ENCODE measurements at regions not wholly inside any gene's neighbourhood (a gene's known extent, or its start where the extent isn't known, plus 50 kb on each side); places are given as distances from the start of the nearest gene placed in this dataset.

- Mint-ChIP-seq H3K4me3 (ENCODE audit: unreplicated experiment) (no peak overlapping the region), H3K27me3 (ENCODE audit: insufficient read depth, unreplicated experiment) (no peaks in the 10 kb centered on the region), H3K27ac (ENCODE audit: unreplicated experiment) (no peak overlapping the region), H3K36me3 (ENCODE audit: insufficient read depth, unreplicated experiment) (no peaks in the 10 kb centered on the region), H3K4me1 (ENCODE audit: low read depth, unreplicated experiment) (no peaks in the 10 kb centered on the region), H3K9me3 (ENCODE audit: unreplicated experiment) (peaks cover 21% of the 10 kb centered on the region)
- Histone ChIP-seq H3K4me3 (ENCODE audit: low read depth, low read length) (no peak overlapping the region), H3K36me3 (ENCODE audit: control insufficient read depth, insufficient read depth, low read length) (no peaks in the 10 kb centered on the region), H3K27me3 (replicated peaks; ENCODE audit: control insufficient read depth, insufficient read depth, low read length) (no peaks in the 10 kb centered on the region), H3K4me1 (no peaks in the 10 kb centered on the region), H3K9me3 (no peaks in the 10 kb centered on the region)
- POLR2A ChIA-PET: no interaction called here
- DNase-seq: no peak
- no TSS peak for BruUV-seq (replicated peaks)
- no peak for TF ChIP-seq CTCF (IDR thresholded peaks at IDR 0.05; ENCODE audit: insufficient read depth in 1 of 2, low read depth in 1 of 2, low read length in 1 of 2, severe bottlenecking in 1 of 2, unreplicated experiment in 1 of 2)
- intact Hi-C loops (cut with micrococcal nuclease; ENCODE audit: unreplicated experiment): no loop called here
- CTCF ChIA-PET: no interaction called here
Observed at GRCh38 chr6:141501616-141502015, 631.1 kb upstream of the GJE1 start.

GRCh38 chr6:141498977-141499376 is 633.7 kb upstream of the GJE1 start:
- Histone ChIP-seq H3K4me3 (ENCODE audit: low read depth, low read length) (no peak overlapping the region), H3K36me3 (ENCODE audit: control insufficient read depth, insufficient read depth, low read length) (no peaks in the 10 kb centered on the region), H3K9me3 (no peaks in the 10 kb centered on the region), H3K4me1 (no peaks in the 10 kb centered on the region), H3K27me3 (replicated peaks; ENCODE audit: control insufficient read depth, insufficient read depth, low read length) (no peaks in the 10 kb centered on the region)
- no TSS peak for BruUV-seq (replicated peaks)
- DNase-seq: no peak
- H3K27me3 Mint-ChIP-seq (ENCODE audit: insufficient read depth, unreplicated experiment): no peaks in the 10 kb centered on the region
- H3K4me3 Mint-ChIP-seq (ENCODE audit: unreplicated experiment): no peak overlapping the region
- H3K27ac Mint-ChIP-seq (ENCODE audit: unreplicated experiment): no peak overlapping the region
- peaks cover 2% of the 10 kb centered on the region for H3K9me3 Mint-ChIP-seq (ENCODE audit: unreplicated experiment)
- no peak for TF ChIP-seq CTCF (IDR thresholded peaks at IDR 0.05; ENCODE audit: insufficient read depth in 1 of 2, low read depth in 1 of 2, low read length in 1 of 2, severe bottlenecking in 1 of 2, unreplicated experiment in 1 of 2)
- H3K4me1 Mint-ChIP-seq (ENCODE audit: low read depth, unreplicated experiment): no peaks in the 10 kb centered on the region
- ChIA-PET CTCF (no interaction called here), POLR2A (no interaction called here)
- intact Hi-C loops (cut with micrococcal nuclease; ENCODE audit: unreplicated experiment): no loop called here
- H3K36me3 Mint-ChIP-seq (ENCODE audit: insufficient read depth, unreplicated experiment): no peaks in the 10 kb centered on the region

GRCh38 chr6:141492521-141493284 is 640.0 kb upstream of the GJE1 start:
- Mint-ChIP-seq H3K27ac (ENCODE audit: unreplicated experiment) (no peak overlapping the region), H3K4me3 (ENCODE audit: unreplicated experiment) (no peak overlapping the region), H3K27me3 (ENCODE audit: insufficient read depth, unreplicated experiment) (no peaks in the 10 kb centered on the region), H3K36me3 (ENCODE audit: insufficient read depth, unreplicated experiment) (no peaks in the 10 kb centered on the region), H3K9me3 (ENCODE audit: unreplicated experiment) (no peaks in the 10 kb centered on the region), H3K4me1 (ENCODE audit: low read depth, unreplicated experiment) (no peaks in the 10 kb centered on the region)
- Histone ChIP-seq H3K36me3 (ENCODE audit: control insufficient read depth, insufficient read depth, low read length) (no peaks in the 10 kb centered on the region), H3K4me1 (no peaks in the 10 kb centered on the region), H3K9me3 (no peaks in the 10 kb centered on the region), H3K4me3 (ENCODE audit: low read depth, low read length) (no peak overlapping the region), H3K27me3 (replicated peaks; ENCODE audit: control insufficient read depth, insufficient read depth, low read length) (no peaks in the 10 kb centered on the region)
- no peak for DNase-seq
- TF ChIP-seq CTCF (IDR thresholded peaks at IDR 0.05; ENCODE audit: insufficient read depth in 1 of 2, low read depth in 1 of 2, low read length in 1 of 2, severe bottlenecking in 1 of 2, unreplicated experiment in 1 of 2): no peak
- no TSS peak for BruUV-seq (replicated peaks)
- intact Hi-C loops (cut with micrococcal nuclease; ENCODE audit: unreplicated experiment): no loop called here
- POLR2A ChIA-PET: no interaction called here
- CTCF ChIA-PET: no interaction called here
